Memory B cell (primary cell): ENCODE measurements at regions not wholly inside any gene's neighbourhood (a gene's known extent, or its start where the extent isn't known, plus 50 kb on each side); places are given as distances from the start of the nearest gene placed in this dataset.

Experiments
- ATAC-seq: fragments of 150-1000 bp; cut with Tn5 transposase; 2 replicates; pipeline ENCODE4 v1.10.0; 2021; ENCODE audit warnings: low read depth, mild to moderate bottlenecking, moderate library complexity
- DNase-seq, 2 donors: peaks; one replicate each; pipeline ENCODE4 v3.0.0; 2022; ENCODE audit warnings: low spot score in 2 of 2
- H3K27ac Mint-ChIP-seq: one replicate; pipeline ENCODE4 v1.8.0; 2022; ENCODE audit warnings: mild to moderate bottlenecking, moderate library complexity, mixed read lengths
- H3K27me3 Mint-ChIP-seq: one replicate; pipeline ENCODE4 v1.8.0; 2022; ENCODE audit warnings: mixed read lengths
- H3K36me3 Mint-ChIP-seq: one replicate; pipeline ENCODE4 v1.8.0; 2022; ENCODE audit warnings: mild to moderate bottlenecking, mixed read lengths
- H3K4me1 Mint-ChIP-seq: one replicate; pipeline ENCODE4 v1.8.0; 2022; ENCODE audit warnings: mixed read lengths
- H3K4me3 Mint-ChIP-seq: one replicate; pipeline ENCODE4 v1.8.0; 2022; ENCODE audit warnings: mild to moderate bottlenecking, moderate library complexity, mixed read lengths
- H3K9me3 Mint-ChIP-seq: one replicate; pipeline ENCODE4 v1.8.0; 2022; ENCODE audit warnings: mixed read lengths

- peaks cover 3% of the 10 kb centered on the region for H3K9me3 Mint-ChIP-seq
- H3K4me1 Mint-ChIP-seq, result peaks cover 5% of the 10 kb centered on the region
- H3K36me3 Mint-ChIP-seq, result no peaks in the 10 kb centered on the region
- H3K27ac Mint-ChIP-seq, result no peak overlapping the region
- no peak for DNase-seq
- no peak for ATAC-seq
- H3K27me3 Mint-ChIP-seq, result peaks cover 3% of the 10 kb centered on the region
- no peak overlapping the region for H3K4me3 Mint-ChIP-seq
These were observed 230.2 kb upstream of the HES1 start for GRCh38 chr3:193905541-193906396.

DNA sequence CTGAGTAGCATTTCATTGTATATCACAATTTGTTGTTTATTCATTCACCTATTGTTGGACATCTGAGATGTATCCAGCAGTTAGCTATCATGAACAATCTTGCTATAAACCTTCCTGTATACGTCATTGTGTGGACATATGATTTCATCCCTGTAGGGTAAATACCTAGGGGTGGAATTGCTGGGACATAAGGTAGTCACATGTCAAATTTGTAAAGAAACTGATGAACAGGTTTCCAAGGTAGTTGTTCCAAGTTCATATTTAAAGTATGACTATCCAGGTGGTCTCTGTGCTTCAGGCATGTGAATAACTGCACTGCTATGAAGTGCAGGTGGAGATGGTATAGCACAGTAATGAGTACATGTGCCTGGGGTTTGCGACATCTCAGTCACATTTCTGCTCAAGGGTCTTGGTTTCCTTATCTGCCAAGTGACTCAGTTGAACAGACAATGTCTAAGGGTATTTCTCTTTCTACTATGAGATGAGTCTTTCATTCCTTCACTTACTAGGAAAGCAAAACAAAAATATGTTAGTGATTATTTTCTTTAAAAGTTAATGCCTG, 229.0 kb upstream of the HES1 start:
- Mint-ChIP-seq H3K4me3 (no peak overlapping the region), H3K9me3 (peaks cover 3% of the 10 kb centered on the region), H3K27me3 (peaks cover 3% of the 10 kb centered on the region), H3K27ac (no peak overlapping the region), H3K4me1 (peaks cover 5% of the 10 kb centered on the region), H3K36me3 (no peaks in the 10 kb centered on the region)
- DNase-seq (no peak), ATAC-seq (no peak)

- Mint-ChIP-seq H3K27me3 (peaks cover 3% of the 10 kb centered on the region), H3K9me3 (peaks cover 3% of the 10 kb centered on the region), H3K27ac (no peak overlapping the region), H3K36me3 (no peaks in the 10 kb centered on the region), H3K4me3 (no peak overlapping the region), H3K4me1 (peaks cover 5% of the 10 kb centered on the region)
- ATAC-seq, result no peak
- DNase-seq, result no peak
These were observed 227.7 kb upstream of the HES1 start for GRCh38 chr3:193908181-193908744.

DNA sequence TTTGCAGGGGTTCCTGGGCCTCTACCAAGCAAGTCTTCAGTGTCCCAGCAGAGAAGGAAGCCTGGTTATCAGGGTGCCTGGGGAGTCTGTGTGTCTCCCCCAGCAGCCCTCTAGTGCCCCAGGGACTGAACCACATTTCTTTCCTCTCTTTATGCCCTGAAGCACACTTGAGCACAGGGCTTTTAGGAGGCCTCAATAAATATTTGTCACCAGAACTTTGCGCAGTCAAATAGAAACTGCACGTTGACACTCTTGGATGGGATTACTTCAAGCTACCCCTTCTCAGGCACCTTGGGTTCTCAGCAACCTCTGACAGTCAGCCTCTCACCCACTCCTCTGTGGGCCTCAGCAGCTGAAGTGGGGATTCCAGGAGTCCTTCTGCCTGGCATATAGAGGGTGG, 226.6 kb upstream of the HES1 start:
- DNase-seq (no peak), ATAC-seq (no peak)
- Mint-ChIP-seq H3K36me3 (no peaks in the 10 kb centered on the region), H3K27me3 (no peaks in the 10 kb centered on the region), H3K4me3 (no peak overlapping the region), H3K4me1 (peaks cover 3% of the 10 kb centered on the region), H3K9me3 (peaks cover 3% of the 10 kb centered on the region), H3K27ac (no peak overlapping the region)

- Mint-ChIP-seq H3K4me1 (peaks cover 3% of the 10 kb centered on the region), H3K27ac (no peak overlapping the region), H3K36me3 (no peaks in the 10 kb centered on the region), H3K4me3 (no peak overlapping the region), H3K27me3 (no peaks in the 10 kb centered on the region), H3K9me3 (peaks cover 3% of the 10 kb centered on the region)
- no peak for ATAC-seq
- DNase-seq, result no peak
These were observed 225.6 kb upstream of the HES1 start for GRCh38 chr3:193910310-193910709.

DNA sequence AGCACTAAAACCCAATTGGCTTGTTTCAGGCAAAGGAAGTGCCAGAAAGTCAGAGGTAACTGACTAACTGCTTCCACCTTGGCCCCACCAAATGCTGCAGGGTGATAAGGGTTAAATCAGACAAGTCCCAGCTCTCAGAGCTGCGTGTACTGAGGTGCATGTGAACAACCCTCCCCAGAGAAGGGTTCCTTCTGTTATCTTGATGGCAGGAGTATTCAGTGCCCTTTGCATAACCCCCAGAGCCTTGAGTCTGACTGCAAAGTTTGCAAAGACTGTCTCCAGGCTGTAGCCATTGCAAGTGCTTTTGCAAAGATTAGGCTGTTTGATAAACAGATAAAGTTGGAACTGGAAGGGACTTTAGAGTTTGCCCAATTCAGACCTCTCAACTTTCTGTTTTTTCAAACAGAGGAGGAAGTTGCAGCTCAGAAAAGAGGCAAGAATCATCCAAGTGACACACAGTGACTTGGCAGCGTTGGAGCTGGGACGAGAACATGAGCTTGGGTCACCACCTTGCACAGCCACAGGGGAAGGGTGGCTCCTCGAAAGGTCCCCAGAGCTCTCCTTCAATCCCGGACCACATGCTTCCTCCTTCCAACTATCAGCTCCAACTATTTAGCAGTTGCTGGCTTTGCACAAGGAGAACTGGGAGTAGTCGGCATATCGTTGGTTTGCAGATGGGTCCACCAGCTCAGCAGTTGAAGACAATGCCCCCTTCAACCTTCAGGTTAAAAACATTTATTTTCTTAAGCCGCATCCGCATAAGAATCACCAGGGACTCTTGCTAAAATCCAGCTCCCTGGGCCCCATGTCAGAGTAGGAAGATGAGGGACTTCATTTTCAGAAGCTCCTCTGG, 224.8 kb upstream of the HES1 start:
- no peak for ATAC-seq
- H3K27me3 Mint-ChIP-seq, result no peaks in the 10 kb centered on the region
- H3K9me3 Mint-ChIP-seq, result peaks cover 3% of the 10 kb centered on the region
- no peaks in the 10 kb centered on the region for H3K36me3 Mint-ChIP-seq
- DNase-seq, result no peak
- no peak overlapping the region for H3K27ac Mint-ChIP-seq
- no peak overlapping the region for H3K4me3 Mint-ChIP-seq
- H3K4me1 Mint-ChIP-seq, result peaks cover 3% of the 10 kb centered on the region

GRCh38 chr3:193911784-193912340, 224.1 kb upstream of the HES1 start:
- H3K27ac Mint-ChIP-seq, result no peak overlapping the region
- DNase-seq (no peak), ATAC-seq (no peak)
- H3K4me1 Mint-ChIP-seq, result peaks cover 3% of the 10 kb centered on the region
- H3K36me3 Mint-ChIP-seq, result no peaks in the 10 kb centered on the region
- no peak overlapping the region for H3K4me3 Mint-ChIP-seq
- peaks cover 3% of the 10 kb centered on the region for H3K9me3 Mint-ChIP-seq
- no peaks in the 10 kb centered on the region for H3K27me3 Mint-ChIP-seq

- DNase-seq (no peak), ATAC-seq (no peak)
- peaks cover 3% of the 10 kb centered on the region for H3K4me1 Mint-ChIP-seq
- no peak overlapping the region for H3K27ac Mint-ChIP-seq
- no peaks in the 10 kb centered on the region for H3K36me3 Mint-ChIP-seq
- H3K4me3 Mint-ChIP-seq, result no peak overlapping the region
- peaks cover 3% of the 10 kb centered on the region for H3K9me3 Mint-ChIP-seq
- no peaks in the 10 kb centered on the region for H3K27me3 Mint-ChIP-seq
These were observed 223.2 kb upstream of the HES1 start for GRCh38 chr3:193912621-193913178.

GRCh38 chr3:193914602-193915001, 221.3 kb upstream of the HES1 start:
- Mint-ChIP-seq H3K4me1 (peaks cover 2% of the 10 kb centered on the region), H3K36me3 (no peaks in the 10 kb centered on the region), H3K27ac (no peak overlapping the region), H3K9me3 (no peaks in the 10 kb centered on the region), H3K4me3 (no peak overlapping the region), H3K27me3 (peaks cover 2% of the 10 kb centered on the region)
- ATAC-seq, result no peak
- DNase-seq, result no peak

DNA sequence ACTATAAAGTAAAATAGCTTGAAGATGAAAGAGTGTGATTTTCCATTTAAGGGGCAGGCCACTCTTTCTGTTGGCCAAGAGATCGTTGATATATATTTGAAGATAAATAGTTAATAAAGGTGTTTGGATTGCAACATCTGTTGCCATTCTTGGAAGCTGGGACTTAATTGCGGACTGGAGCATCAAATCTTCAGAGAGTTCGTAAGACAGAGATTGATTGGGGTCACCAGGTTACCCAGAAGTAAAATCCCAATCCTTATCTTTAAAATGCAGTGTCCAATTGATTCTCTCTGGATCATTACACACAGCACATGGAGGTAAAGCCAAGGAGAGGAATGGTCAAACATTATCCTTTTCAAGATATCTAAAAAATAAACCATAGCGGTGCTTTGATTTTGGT, 220.8 kb upstream of the HES1 start:
- Mint-ChIP-seq H3K4me3 (no peak overlapping the region), H3K36me3 (no peaks in the 10 kb centered on the region), H3K9me3 (no peaks in the 10 kb centered on the region), H3K27ac (no peak overlapping the region), H3K27me3 (peaks cover 2% of the 10 kb centered on the region), H3K4me1 (peaks cover 3% of the 10 kb centered on the region)
- ATAC-seq (no peak), DNase-seq (no peak)

- Mint-ChIP-seq H3K4me1 (peaks cover 3% of the 10 kb centered on the region), H3K9me3 (no peaks in the 10 kb centered on the region), H3K27me3 (peaks cover 2% of the 10 kb centered on the region), H3K36me3 (no peaks in the 10 kb centered on the region), H3K4me3 (no peak overlapping the region), H3K27ac (no peak overlapping the region)
- no peak for ATAC-seq
- DNase-seq, result no peak
These were observed 220.3 kb upstream of the HES1 start for GRCh38 chr3:193915613-193916012.

GRCh38 chr3:193917158-193917557, 218.8 kb upstream of the HES1 start:
- H3K4me1 Mint-ChIP-seq, result peaks cover 3% of the 10 kb centered on the region
- no peak for ATAC-seq
- no peak for DNase-seq
- H3K27me3 Mint-ChIP-seq, result peaks cover 2% of the 10 kb centered on the region
- no peaks in the 10 kb centered on the region for H3K36me3 Mint-ChIP-seq
- H3K9me3 Mint-ChIP-seq, result no peaks in the 10 kb centered on the region
- no peak overlapping the region for H3K27ac Mint-ChIP-seq
- H3K4me3 Mint-ChIP-seq, result no peak overlapping the region

DNA sequence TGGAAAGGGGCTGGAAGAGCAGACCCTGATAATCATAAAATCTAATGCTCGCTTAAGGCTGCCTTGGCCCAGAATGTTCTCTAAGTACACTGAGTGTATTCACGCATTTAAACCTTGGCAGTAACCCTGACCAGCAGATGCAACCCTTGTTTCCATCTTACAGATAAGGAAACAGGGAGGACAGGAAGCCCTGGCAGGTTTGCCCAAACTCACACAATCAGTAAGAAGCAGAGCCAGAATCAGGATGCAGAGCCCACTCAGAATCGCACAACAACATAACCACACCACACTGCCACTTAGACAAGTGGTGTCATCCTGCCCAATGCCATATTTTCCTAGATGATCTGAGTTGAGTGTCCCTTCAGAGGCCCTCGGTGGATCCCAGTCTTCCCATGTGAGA, 214.5 kb upstream of the HES1 start:
- peaks cover 2% of the 10 kb centered on the region for H3K27me3 Mint-ChIP-seq
- peaks cover 8% of the 10 kb centered on the region for H3K36me3 Mint-ChIP-seq
- no peak overlapping the region for H3K4me3 Mint-ChIP-seq
- no peak for ATAC-seq
- H3K27ac Mint-ChIP-seq, result no peak overlapping the region
- H3K9me3 Mint-ChIP-seq, result peaks cover 3% of the 10 kb centered on the region
- no peak for DNase-seq
- H3K4me1 Mint-ChIP-seq, result peaks cover 7% of the 10 kb centered on the region
